SK-N-SH (cell line): ENCODE measurements at regions not wholly inside any gene's neighbourhood (a gene's known extent, or its start where the extent isn't known, plus 50 kb on each side); places are given as distances from the start of the nearest gene placed in this dataset.
"Not testable (repeated sequence)": the region's sequence is repeated elsewhere in the genome, so short reads cannot be mapped to it uniquely, and the experiment has no call there.

ENCODE experiments used
- CTCF ChIA-PET: fragments of 300-600, 350-600 bp; formaldehyde crosslinking; extraction: SDS; loops from one replicate; lab custom pipeline; 2021; lab: Yijun Ruan, JAX
- POLR2A ChIA-PET: fragments of 350-600 bp; sonication (Branson Sonifier 250); formaldehyde crosslinking; extraction: SDS; loops from one replicate; lab custom pipeline; 2020; ENCODE audit warnings: antibody characterized with exemption, inconsistent platforms; lab: Yijun Ruan, JAX
- DNase-seq: peaks from one replicate; pipeline ENCODE4 v3.0.0; 2012
- H2AFZ ChIP-seq: fragments of 200-600 bp; sonication (generic); 2 replicates; pipeline ENCODE4 v1.8.1; 2016; ENCODE audit warnings: antibody characterized with exemption, mild to moderate bottlenecking, low read depth
- H3F3A ChIP-seq: fragments of 200-600 bp; sonication (generic); replicated peaks from 2 replicates; pipeline ENCODE3; 2016; ENCODE audit warnings: antibody characterized with exemption, mild to moderate bottlenecking; ENCODE audit not compliant: insufficient read depth
- H3K27ac ChIP-seq, 2 experiments: fragments of 200-500 bp in 1 of 2; fragments of 200-600 bp in 1 of 2; sonication (Bioruptor generic) in 1 of 2; sonication (generic), shearing (Covaris generic) in 1 of 2; 2 replicates each; pipeline versions ENCODE4 v1.5.1 to v1.6.1; 2014 to 2016; ENCODE audit warnings: low read depth in 2 of 2, inconsistent platforms in 1 of 2, low read length in 1 of 2, mild to moderate bottlenecking in 1 of 2, mixed read lengths in 1 of 2
- H3K27me3 ChIP-seq: fragments of 200-600 bp; sonication (generic), shearing (Covaris generic); 2 replicates; pipeline ENCODE4 v1.6.1; 2016; ENCODE audit warnings: mixed run types; ENCODE audit not compliant: insufficient read depth
- H3K36me3 ChIP-seq, 2 experiments: fragments of 200-500 bp in 1 of 2; fragments of 200-600 bp in 1 of 2; sonication (Bioruptor generic) in 1 of 2; sonication (generic) in 1 of 2; replicated peaks in 1 of 2; 2 replicates each; pipeline versions ENCODE3 to v1.5.1; 2014 to 2016; ENCODE audit warnings: low read length in 1 of 2, mild to moderate bottlenecking in 1 of 2; ENCODE audit not compliant: insufficient read depth in 2 of 2, control insufficient read depth in 1 of 2
- H3K4me1 ChIP-seq, 2 experiments: fragments of 200-500 bp in 1 of 2; fragments of 200-600 bp in 1 of 2; sonication (Bioruptor generic) in 1 of 2; sonication (generic), shearing (Covaris generic) in 1 of 2; 2 replicates each; pipeline versions ENCODE4 v1.5.1 to v1.6.1; 2014 to 2016; ENCODE audit warnings: low read depth in 1 of 2, low read length in 1 of 2, mixed run types in 1 of 2; ENCODE audit not compliant: insufficient read depth in 2 of 2, control insufficient read depth in 1 of 2
- H3K4me2 ChIP-seq: fragments of 200-600 bp; sonication (generic), shearing (Covaris generic); 2 replicates; pipeline ENCODE4 v1.6.1; 2017; ENCODE audit warnings: mixed run types
- H3K4me3 ChIP-seq, 2 experiments: fragments of 200-500 bp in 1 of 2; fragments of 200-600 bp in 1 of 2; sonication (Bioruptor generic) in 1 of 2; sonication (generic), shearing (Covaris generic) in 1 of 2; 2 replicates each; pipeline versions ENCODE4 v1.5.1 to v1.8.1; 2014 to 2016; ENCODE audit warnings: low read depth in 2 of 2, inconsistent platforms in 1 of 2, low read length in 1 of 2, mild to moderate bottlenecking in 1 of 2, mixed read lengths in 1 of 2, moderate library complexity in 1 of 2
- H3K79me2 ChIP-seq: fragments of 200-600 bp; sonication (generic); 2 replicates; pipeline ENCODE4 v1.8.1; 2017; ENCODE audit warnings: mild to moderate bottlenecking; ENCODE audit not compliant: insufficient read depth
- H3K9ac ChIP-seq: fragments of 200-600 bp; sonication (generic); 2 replicates; pipeline ENCODE4 v1.6.1; 2017; ENCODE audit warnings: mixed run types
- H3K9me2 ChIP-seq: fragments of 200-600 bp; sonication (generic); 2 replicates; pipeline ENCODE4 v1.6.1; 2017; ENCODE audit warnings: mixed run types
- H3K9me3 ChIP-seq: fragments of 200-600 bp; sonication (generic); 2 replicates; pipeline ENCODE4 v1.6.1; 2017; ENCODE audit warnings: mixed run types, mild to moderate bottlenecking, moderate library complexity
- H4K20me1 ChIP-seq: fragments of 200-600 bp; sonication (generic); 2 replicates; pipeline ENCODE4 v1.6.1; 2017; ENCODE audit warnings: mild to moderate bottlenecking, mixed run types; ENCODE audit not compliant: insufficient read depth
- CHD2 ChIP-seq: fragments of 150-350 bp; IDR thresholded peaks from 2 replicates; pipeline ENCODE4 v1.6.1; 2018; ENCODE audit warnings: low read length; ENCODE audit not compliant: partially characterized antibody
- ELF1 ChIP-seq: IDR thresholded peaks from 2 replicates; pipeline ENCODE4 v1.4.0; 2012
- EZH2phosphoT487 ChIP-seq: fragments of 200-600 bp; sonication (generic); IDR thresholded peaks from 2 replicates; pipeline ENCODE4 v1.6.1; 2017; ENCODE audit warnings: low read depth, mixed run types, mild to moderate bottlenecking, antibody characterized with exemption, moderate library complexity, borderline replicate concordance
- FOXJ3 ChIP-seq: sonication (generic); formaldehyde crosslinking; IDR thresholded peaks from 2 replicates; pipeline ENCODE4 v1.5.1; 2020; ENCODE audit warnings: mild to moderate bottlenecking, missing genetic modification reagents
- GATA2 ChIP-seq: sonication (generic); formaldehyde crosslinking; IDR thresholded peaks from 2 replicates; pipeline ENCODE4 v1.5.0; 2020; ENCODE audit warnings: mild to moderate bottlenecking, missing genetic modification reagents
- MXI1 ChIP-seq: IDR thresholded peaks from 2 replicates; pipeline ENCODE4 v1.6.1; 2012; ENCODE audit warnings: mild to moderate bottlenecking, low read depth, low read length, improper control_type of control experiment
- PBX3 ChIP-seq: IDR thresholded peaks from 2 replicates; pipeline ENCODE4; 2012
- POLR2AphosphoS5 ChIP-seq: IDR thresholded peaks from 2 replicates; pipeline ENCODE4 v1.6.1; 2012; ENCODE audit warnings: low read depth, low read length
- RAD21 ChIP-seq: IDR thresholded peaks from 2 replicates; pipeline ENCODE4 v1.6.1; 2012; ENCODE audit warnings: mild to moderate bottlenecking, low read length
- RCOR1 ChIP-seq: fragments of 150-350 bp; IDR thresholded peaks from 2 replicates; pipeline ENCODE4 v1.6.1; 2017; ENCODE audit warnings: antibody characterized with exemption, low read length
- RXRA ChIP-seq: IDR thresholded peaks from 2 replicates; pipeline ENCODE4 v1.4.0; 2012; ENCODE audit warnings: low read depth, mild to moderate bottlenecking, borderline replicate concordance
- SIN3A ChIP-seq: IDR thresholded peaks from 2 replicates; pipeline ENCODE4 v1.6.1; 2012; ENCODE audit warnings: low read depth, mild to moderate bottlenecking, low read length, moderate library complexity, borderline replicate concordance
- SMC3 ChIP-seq: IDR thresholded peaks from 2 replicates; pipeline ENCODE4 v1.6.1; 2012; ENCODE audit warnings: low read depth, low read length, improper control_type of control experiment
- TAF1 ChIP-seq: IDR thresholded peaks from 2 replicates; pipeline ENCODE4 v1.6.1; 2012; ENCODE audit warnings: low read depth, mild to moderate bottlenecking, low read length, moderate library complexity, borderline replicate concordance
- TCF12 ChIP-seq: IDR thresholded peaks from 2 replicates; pipeline ENCODE4 v1.4.0; 2012
- YY1 ChIP-seq: IDR thresholded peaks from 2 replicates; pipeline ENCODE4 v1.4.0; 2012; ENCODE audit warnings: low read depth, mild to moderate bottlenecking
- WGBS: methylation state at CpG from one replicate; pipeline ENCODE4 v1.1.6; 2017; ENCODE audit warnings: low lambda C conversion rate; 5-methylcytosine and 5-hydroxymethylcytosine counted together
- TF ChIP-seq, protein P1 (sequence below): IDR thresholded peaks from 2 replicates; pipeline ENCODE4 v1.4.0; 2012; ENCODE audit warnings: low read depth, borderline replicate concordance
- TF ChIP-seq, protein P2 (sequence below): fragments of 150-350 bp; IDR thresholded peaks from 2 replicates; pipeline ENCODE4 v1.6.1; 2016; ENCODE audit warnings: mild to moderate bottlenecking, low read depth, low read length
- TF ChIP-seq, protein P3 (sequence below): IDR thresholded peaks from 2 replicates; pipeline ENCODE4 v1.4.0; 2012; ENCODE audit warnings: low read depth

- TF ChIP-seq, protein P1, sequence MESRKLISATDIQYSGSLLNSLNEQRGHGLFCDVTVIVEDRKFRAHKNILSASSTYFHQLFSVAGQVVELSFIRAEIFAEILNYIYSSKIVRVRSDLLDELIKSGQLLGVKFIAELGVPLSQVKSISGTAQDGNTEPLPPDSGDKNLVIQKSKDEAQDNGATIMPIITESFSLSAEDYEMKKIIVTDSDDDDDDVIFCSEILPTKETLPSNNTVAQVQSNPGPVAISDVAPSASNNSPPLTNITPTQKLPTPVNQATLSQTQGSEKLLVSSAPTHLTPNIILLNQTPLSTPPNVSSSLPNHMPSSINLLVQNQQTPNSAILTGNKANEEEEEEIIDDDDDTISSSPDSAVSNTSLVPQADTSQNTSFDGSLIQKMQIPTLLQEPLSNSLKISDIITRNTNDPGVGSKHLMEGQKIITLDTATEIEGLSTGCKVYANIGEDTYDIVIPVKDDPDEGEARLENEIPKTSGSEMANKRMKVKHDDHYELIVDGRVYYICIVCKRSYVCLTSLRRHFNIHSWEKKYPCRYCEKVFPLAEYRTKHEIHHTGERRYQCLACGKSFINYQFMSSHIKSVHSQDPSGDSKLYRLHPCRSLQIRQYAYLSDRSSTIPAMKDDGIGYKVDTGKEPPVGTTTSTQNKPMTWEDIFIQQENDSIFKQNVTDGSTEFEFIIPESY: no peak
- TF ChIP-seq FOXJ3 (CRISPR knock-in tag): no peak
- TF ChIP-seq YY1: no peak
- no peak for TF ChIP-seq PBX3
- no peak for TF ChIP-seq RCOR1
- TF ChIP-seq RAD21: no peak
- TF ChIP-seq CHD2: no peak
- no peak for TF ChIP-seq EZH2phosphoT487
- TF ChIP-seq TCF12: no peak
- TF ChIP-seq, protein P2, sequence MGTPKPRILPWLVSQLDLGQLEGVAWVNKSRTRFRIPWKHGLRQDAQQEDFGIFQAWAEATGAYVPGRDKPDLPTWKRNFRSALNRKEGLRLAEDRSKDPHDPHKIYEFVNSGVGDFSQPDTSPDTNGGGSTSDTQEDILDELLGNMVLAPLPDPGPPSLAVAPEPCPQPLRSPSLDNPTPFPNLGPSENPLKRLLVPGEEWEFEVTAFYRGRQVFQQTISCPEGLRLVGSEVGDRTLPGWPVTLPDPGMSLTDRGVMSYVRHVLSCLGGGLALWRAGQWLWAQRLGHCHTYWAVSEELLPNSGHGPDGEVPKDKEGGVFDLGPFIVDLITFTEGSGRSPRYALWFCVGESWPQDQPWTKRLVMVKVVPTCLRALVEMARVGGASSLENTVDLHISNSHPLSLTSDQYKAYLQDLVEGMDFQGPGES: no peak
- no peak for TF ChIP-seq SIN3A
- no peak for TF ChIP-seq SMC3
Measured at GRCh38 chr4:33785843-33786242, 2458.5 kb downstream of the ARAP2 start (continued).

DNA sequence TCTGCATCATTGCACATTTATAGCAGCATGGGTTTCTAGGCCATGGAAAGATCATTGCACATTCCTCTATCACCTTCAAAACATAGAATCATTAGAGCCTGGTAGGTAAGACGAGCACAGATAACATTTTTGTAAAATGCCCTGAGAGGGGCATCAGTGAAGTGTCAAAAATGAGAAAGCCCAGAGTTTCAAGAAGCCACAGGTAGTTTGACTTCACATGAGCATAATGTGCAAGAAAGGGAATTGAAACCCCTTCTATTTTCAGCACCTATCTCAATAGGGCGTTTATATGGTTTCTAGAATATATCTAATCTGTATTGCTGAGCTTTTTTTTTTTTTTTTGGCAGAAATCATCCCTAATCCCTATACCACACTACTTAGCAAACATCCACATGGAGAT is 2441.7 kb downstream of the ARAP2 start:
- TF ChIP-seq YY1 (no peak), GATA2 (no peak), POLR2AphosphoS5 (no peak)
- H3K36me3 ChIP-seq: no peaks in the 10 kb centered on the region
- H3K9ac ChIP-seq: no peak overlapping the region
- H3K4me3 ChIP-seq: no peak overlapping the region
- POLR2A ChIA-PET: no interaction called here
- no peaks in the 10 kb centered on the region for H3K79me2 ChIP-seq
- H2AFZ ChIP-seq: no peak overlapping the region
- no peaks in the 10 kb centered on the region for H3F3A ChIP-seq
- CTCF ChIA-PET: no interaction called here
- H3K4me2 ChIP-seq: no peak overlapping the region
- H3K9me3 ChIP-seq: no peaks in the 10 kb centered on the region
- no peaks in the 10 kb centered on the region for H4K20me1 ChIP-seq
- no peak for DNase-seq
- no peaks in the 10 kb centered on the region for H3K4me1 ChIP-seq
- no peaks in the 10 kb centered on the region for H3K27me3 ChIP-seq
- H3K27ac ChIP-seq: no peak overlapping the region
- WGBS: 36% methylated on average over 2 of the region's 2 CpGs
- no peaks in the 10 kb centered on the region for H3K9me2 ChIP-seq

GRCh38 chr4:33825685-33826084 is 2418.6 kb downstream of the ARAP2 start:
- no peak for TF ChIP-seq MXI1
- no peak for TF ChIP-seq EZH2phosphoT487
- no peak for TF ChIP-seq TAF1
- TF ChIP-seq ELF1: no peak
- no peak for TF ChIP-seq RXRA
- no peak for TF ChIP-seq YY1
- TF ChIP-seq, protein P3, sequence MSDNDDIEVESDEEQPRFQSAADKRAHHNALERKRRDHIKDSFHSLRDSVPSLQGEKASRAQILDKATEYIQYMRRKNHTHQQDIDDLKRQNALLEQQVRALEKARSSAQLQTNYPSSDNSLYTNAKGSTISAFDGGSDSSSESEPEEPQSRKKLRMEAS: no peak
- CTCF ChIA-PET: no interaction called here
- POLR2A ChIA-PET: no interaction called here

GRCh38 chr4:33829356-33829755 is 2415.0 kb downstream of the ARAP2 start:
- not testable (repeated sequence) for H3K4me2 ChIP-seq, H3K79me2 ChIP-seq
- WGBS: 100% methylated on average over 1 of the region's 1 CpG

More at GRCh38 chr4:33825685-33826084, 2418.6 kb downstream of the ARAP2 start:
- no peaks in the 10 kb centered on the region for H3K4me1 ChIP-seq
- H3K9ac ChIP-seq: no peak overlapping the region
- no peak for DNase-seq
- no peaks in the 10 kb centered on the region for H3K27me3 ChIP-seq
- no peaks in the 10 kb centered on the region for H3K79me2 ChIP-seq
- no peaks in the 10 kb centered on the region for H3K9me3 ChIP-seq
- H3F3A ChIP-seq: no peaks in the 10 kb centered on the region
- H2AFZ ChIP-seq: no peak overlapping the region
- no peaks in the 10 kb centered on the region for H3K36me3 ChIP-seq
- H3K4me2 ChIP-seq: no peak overlapping the region
- H4K20me1 ChIP-seq: no peaks in the 10 kb centered on the region
- no peaks in the 10 kb centered on the region for H3K9me2 ChIP-seq
- no peak overlapping the region for H3K4me3 ChIP-seq
- H3K27ac ChIP-seq: no peak overlapping the region

More at GRCh38 chr4:33829356-33829755, 2415.0 kb downstream of the ARAP2 start:
- H3K9me2 ChIP-seq, CTCF ChIA-PET, H4K20me1 ChIP-seq, H3K27ac ChIP-seq, H3K4me3 ChIP-seq, DNase-seq, H3K36me3 ChIP-seq, H3K27me3 ChIP-seq, H3K9me3 ChIP-seq, H3F3A ChIP-seq, H3K4me1 ChIP-seq, H3K9ac ChIP-seq, H2AFZ ChIP-seq, POLR2A ChIA-PET: not testable (repeated sequence)
